ENCODE measurements at regions not wholly inside any gene's neighbourhood (a gene's known extent, or its start where the extent isn't known, plus 50 kb on each side); places are given as distances from the start of the nearest gene placed in this dataset.

GRCh38 chr10:128438417-128439063 is 312.3 kb upstream of the MKI67 start:
- TF ChIP-seq EZH2 (IDR thresholded peaks at IDR 0.05) (no peak), POLR2A (IDR thresholded peaks at IDR 0.05; ENCODE audit: borderline replicate concordance, extremely low read depth, insufficient read depth, insufficient read length) (no peak), ELF1 (IDR thresholded peaks at IDR 0.05; ENCODE audit: borderline replicate concordance, low read depth) (no peak)
- TF ChIP-seq, protein P1, sequence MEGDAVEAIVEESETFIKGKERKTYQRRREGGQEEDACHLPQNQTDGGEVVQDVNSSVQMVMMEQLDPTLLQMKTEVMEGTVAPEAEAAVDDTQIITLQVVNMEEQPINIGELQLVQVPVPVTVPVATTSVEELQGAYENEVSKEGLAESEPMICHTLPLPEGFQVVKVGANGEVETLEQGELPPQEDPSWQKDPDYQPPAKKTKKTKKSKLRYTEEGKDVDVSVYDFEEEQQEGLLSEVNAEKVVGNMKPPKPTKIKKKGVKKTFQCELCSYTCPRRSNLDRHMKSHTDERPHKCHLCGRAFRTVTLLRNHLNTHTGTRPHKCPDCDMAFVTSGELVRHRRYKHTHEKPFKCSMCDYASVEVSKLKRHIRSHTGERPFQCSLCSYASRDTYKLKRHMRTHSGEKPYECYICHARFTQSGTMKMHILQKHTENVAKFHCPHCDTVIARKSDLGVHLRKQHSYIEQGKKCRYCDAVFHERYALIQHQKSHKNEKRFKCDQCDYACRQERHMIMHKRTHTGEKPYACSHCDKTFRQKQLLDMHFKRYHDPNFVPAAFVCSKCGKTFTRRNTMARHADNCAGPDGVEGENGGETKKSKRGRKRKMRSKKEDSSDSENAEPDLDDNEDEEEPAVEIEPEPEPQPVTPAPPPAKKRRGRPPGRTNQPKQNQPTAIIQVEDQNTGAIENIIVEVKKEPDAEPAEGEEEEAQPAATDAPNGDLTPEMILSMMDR (IDR thresholded peaks at IDR 0.05 in 2 of 3, conservative IDR thresholded peaks at IDR 0.05 in 1 of 3; ENCODE audit: borderline replicate concordance in 1 of 3, insufficient read depth in 1 of 3, low read depth in 2 of 3, low read length in 2 of 3) = no peak
